PC-9 (cell line): ENCODE measurements at regions not wholly inside any gene's neighbourhood (a gene's known extent, or its start where the extent isn't known, plus 50 kb on each side); places are given as distances from the start of the nearest gene placed in this dataset.

Source experiments
- EZH2 ChIP-seq: fragments of 200-600 bp; sonication (generic); IDR thresholded peaks from 2 replicates; pipeline ENCODE4 v1.8.0; 2017; ENCODE audit warnings: antibody characterized with exemption, low read depth
- TF ChIP-seq, protein P1 (sequence below): fragments of 200-600 bp; sonication (generic); conservative IDR thresholded peaks from 2 replicates; pipeline ENCODE4 v1.6.1; 2017; ENCODE audit warnings: mixed run types, antibody characterized with exemption, mild to moderate bottlenecking, moderate library complexity

DNA sequence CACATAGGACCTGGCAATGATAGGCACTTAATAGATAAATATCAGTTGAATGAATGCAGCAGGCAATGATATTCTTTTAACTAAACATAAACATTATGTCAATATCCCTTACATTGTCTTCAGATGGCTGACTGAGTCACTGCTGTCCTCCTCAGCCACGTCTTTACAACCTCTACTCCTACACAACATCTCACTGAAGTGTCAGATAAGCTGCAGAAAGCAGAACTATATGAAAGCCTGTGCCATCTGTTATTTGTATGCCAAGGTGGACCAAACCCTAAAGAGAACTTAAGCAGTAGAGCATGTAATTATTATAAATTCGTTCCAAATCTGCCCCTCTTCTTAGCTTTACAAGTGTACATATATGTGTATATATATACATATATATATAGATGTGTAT is 271.2 kb downstream of the RASEF start:
- TF ChIP-seq, protein P1, sequence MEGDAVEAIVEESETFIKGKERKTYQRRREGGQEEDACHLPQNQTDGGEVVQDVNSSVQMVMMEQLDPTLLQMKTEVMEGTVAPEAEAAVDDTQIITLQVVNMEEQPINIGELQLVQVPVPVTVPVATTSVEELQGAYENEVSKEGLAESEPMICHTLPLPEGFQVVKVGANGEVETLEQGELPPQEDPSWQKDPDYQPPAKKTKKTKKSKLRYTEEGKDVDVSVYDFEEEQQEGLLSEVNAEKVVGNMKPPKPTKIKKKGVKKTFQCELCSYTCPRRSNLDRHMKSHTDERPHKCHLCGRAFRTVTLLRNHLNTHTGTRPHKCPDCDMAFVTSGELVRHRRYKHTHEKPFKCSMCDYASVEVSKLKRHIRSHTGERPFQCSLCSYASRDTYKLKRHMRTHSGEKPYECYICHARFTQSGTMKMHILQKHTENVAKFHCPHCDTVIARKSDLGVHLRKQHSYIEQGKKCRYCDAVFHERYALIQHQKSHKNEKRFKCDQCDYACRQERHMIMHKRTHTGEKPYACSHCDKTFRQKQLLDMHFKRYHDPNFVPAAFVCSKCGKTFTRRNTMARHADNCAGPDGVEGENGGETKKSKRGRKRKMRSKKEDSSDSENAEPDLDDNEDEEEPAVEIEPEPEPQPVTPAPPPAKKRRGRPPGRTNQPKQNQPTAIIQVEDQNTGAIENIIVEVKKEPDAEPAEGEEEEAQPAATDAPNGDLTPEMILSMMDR: no peak
- no peak for TF ChIP-seq EZH2
